Subcutaneous abdominal adipose tissue (tissue), 5 donors: ENCODE measurements at regions not wholly inside any gene's neighbourhood (a gene's known extent, or its start where the extent isn't known, plus 50 kb on each side); places are given as distances from the start of the nearest gene placed in this dataset.

Experiments used
- H3K27ac ChIP-seq: one replicate; pipeline ENCODE4 v1.7.0; 2013; ENCODE audit warnings: low read depth, mild to moderate bottlenecking, inconsistent platforms, low read length, moderate library complexity
- H3K27me3 ChIP-seq, 5 donors: one replicate each; pipeline ENCODE4 v1.7.0; 2013; ENCODE audit warnings: low read length in 5 of 5, inconsistent platforms in 1 of 5; ENCODE audit not compliant: control insufficient read depth in 5 of 5, insufficient read depth in 4 of 5
- H3K36me3 ChIP-seq, 5 donors: one replicate each; pipeline ENCODE4 v1.7.0; 2013; ENCODE audit warnings: low read length in 5 of 5; ENCODE audit not compliant: control insufficient read depth in 5 of 5, insufficient read depth in 5 of 5
- H3K4me1 ChIP-seq, 5 donors: one replicate each; pipeline ENCODE4 v1.7.0; 2013; ENCODE audit warnings: low read length in 5 of 5, mild to moderate bottlenecking in 3 of 5, moderate library complexity in 1 of 5; ENCODE audit not compliant: control insufficient read depth in 5 of 5, insufficient read depth in 5 of 5
- H3K4me3 ChIP-seq, 5 donors: one replicate each; pipeline ENCODE4 v1.7.0; 2013; ENCODE audit warnings: low read length in 5 of 5, low read depth in 1 of 5
- H3K9ac ChIP-seq, 5 donors: one replicate each; pipeline ENCODE4 v1.7.0; 2013; ENCODE audit warnings: low read length in 5 of 5, mild to moderate bottlenecking in 4 of 5, moderate library complexity in 3 of 5
- H3K9me3 ChIP-seq, 5 donors: one replicate each; pipeline ENCODE4 v1.7.0; 2013; ENCODE audit warnings: low read length in 5 of 5; ENCODE audit not compliant: control insufficient read depth in 5 of 5
- donor health status: healthy.
- donor health status: healthy.
- donor health status: healthy.
- donor health status: healthy.
- donor health status: healthy.

DNA sequence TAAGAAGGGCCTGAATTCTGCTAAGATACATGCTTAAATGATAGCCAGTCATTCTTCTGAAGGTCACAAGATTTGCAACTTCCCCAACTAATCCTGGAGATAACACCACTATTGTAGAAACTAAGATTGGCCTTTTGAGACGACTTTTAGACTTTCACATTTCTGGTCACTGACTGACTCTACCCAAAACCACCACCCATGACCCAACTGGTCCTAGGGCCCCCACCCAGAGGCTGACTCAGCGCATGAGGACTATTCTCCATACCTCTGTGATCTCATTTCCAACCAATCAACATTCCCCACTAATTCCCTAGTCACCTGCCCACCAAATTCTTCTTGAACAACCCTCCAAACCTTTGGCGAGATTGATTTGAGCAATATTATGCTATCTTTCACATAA lies 1299.0 kb downstream of the CDH11 start:
- Histone ChIP-seq H3K9me3 (peaks cover 0 to 7% (median 0%) of the 10 kb centered on the region in 5 donors), H3K9ac (no peak overlapping the region), H3K27ac (no peak overlapping the region), H3K36me3 (no peaks in the 10 kb centered on the region), H3K4me1 (no peaks in the 10 kb centered on the region), H3K4me3 (no peak overlapping the region), H3K27me3 (no peaks in the 10 kb centered on the region)

DNA sequence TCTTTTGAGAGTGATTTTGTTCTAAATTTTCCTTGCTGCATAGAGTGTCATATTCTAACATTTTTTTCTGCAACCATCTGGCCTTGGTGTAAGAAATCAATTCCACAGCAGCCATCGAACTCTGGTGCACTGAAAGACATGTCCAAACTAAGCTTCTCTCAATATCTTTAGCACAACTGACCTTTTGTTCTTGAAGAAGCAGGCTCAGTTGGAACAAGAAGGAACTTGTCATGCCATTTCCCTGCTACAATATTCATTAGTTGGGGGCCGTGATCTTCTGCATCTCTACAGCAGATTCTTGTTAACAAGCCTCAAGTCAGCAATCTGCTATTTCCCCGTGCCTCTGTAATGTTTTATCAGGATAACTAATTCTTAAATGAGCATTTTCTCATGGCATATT lies 1305.6 kb downstream of the CDH11 start:
- no peaks in the 10 kb centered on the region for H3K27me3 ChIP-seq
- H3K9me3 ChIP-seq, result peaks cover 0 to 7% (median 2%) of the 10 kb centered on the region in 5 donors
- H3K9ac ChIP-seq, result no peak overlapping the region
- H3K4me1 ChIP-seq, result no peaks in the 10 kb centered on the region
- H3K36me3 ChIP-seq, result no peaks in the 10 kb centered on the region
- no peak overlapping the region for H3K27ac ChIP-seq
- H3K4me3 ChIP-seq, result no peak overlapping the region

DNA sequence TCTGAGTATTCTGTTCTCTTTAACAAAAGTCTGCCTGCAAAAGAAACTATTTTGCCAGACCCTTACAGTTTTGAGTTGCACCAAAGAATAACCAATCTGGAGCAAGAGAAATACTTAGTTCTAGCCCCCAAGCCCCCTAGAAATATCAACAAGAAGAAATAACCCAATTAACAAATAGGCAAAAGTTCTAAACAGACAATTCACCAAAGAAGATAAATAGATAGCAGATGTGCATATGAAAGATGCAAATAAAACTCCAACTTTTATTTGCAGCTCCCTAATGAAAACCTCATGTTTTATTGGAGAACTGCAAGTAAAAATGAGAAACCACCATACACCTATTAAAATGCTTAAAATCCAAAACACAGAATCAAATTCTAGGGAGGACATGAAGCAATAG lies 1308.0 kb downstream of the CDH11 start:
- no peaks in the 10 kb centered on the region for H3K27me3 ChIP-seq
- H3K36me3 ChIP-seq, result no peaks in the 10 kb centered on the region
- no peaks in the 10 kb centered on the region for H3K4me1 ChIP-seq
- H3K9me3 ChIP-seq, result peaks cover 0 to 2% (median 0%) of the 10 kb centered on the region in 5 donors
- no peak overlapping the region for H3K27ac ChIP-seq
- no peak overlapping the region for H3K9ac ChIP-seq
- no peak overlapping the region for H3K4me3 ChIP-seq

DNA sequence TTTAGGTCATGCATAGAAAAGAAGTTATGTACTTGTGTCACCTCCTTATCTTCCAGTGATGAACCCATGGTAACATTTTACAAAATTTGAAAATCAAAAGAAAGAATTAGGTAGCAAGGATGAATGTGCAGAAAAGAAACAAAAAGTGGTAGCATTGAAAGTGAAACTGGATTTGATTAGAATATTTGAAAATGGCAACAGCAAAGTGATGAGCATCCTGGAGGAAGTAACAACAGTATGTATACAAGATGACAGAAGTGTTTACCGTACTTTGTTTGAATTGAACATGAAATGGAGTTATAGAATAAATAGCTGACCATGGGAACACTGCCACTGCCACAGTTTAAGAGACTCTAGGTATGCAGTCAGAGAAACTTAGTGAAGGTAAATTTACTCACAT lies 1313.1 kb downstream of the CDH11 start:
- Histone ChIP-seq H3K9ac (no peak overlapping the region), H3K27ac (no peak overlapping the region), H3K27me3 (no peaks in the 10 kb centered on the region)

GRCh38 chr16:63806794-63807506 lies 1314.9 kb downstream of the CDH11 start:
- Histone ChIP-seq H3K9ac (no peak overlapping the region), H3K4me3 (no peak overlapping the region), H3K27ac (no peak overlapping the region), H3K9me3 (no peaks in the 10 kb centered on the region), H3K36me3 (no peaks in the 10 kb centered on the region), H3K27me3 (no peaks in the 10 kb centered on the region), H3K4me1 (no peaks in the 10 kb centered on the region)

More for the DNA sequence above, 1313.1 kb downstream of the CDH11 start:
- no peaks in the 10 kb centered on the region for H3K4me1 ChIP-seq
- no peaks in the 10 kb centered on the region for H3K36me3 ChIP-seq
- no peak overlapping the region for H3K4me3 ChIP-seq
- H3K9me3 ChIP-seq, result no peaks in the 10 kb centered on the region

DNA sequence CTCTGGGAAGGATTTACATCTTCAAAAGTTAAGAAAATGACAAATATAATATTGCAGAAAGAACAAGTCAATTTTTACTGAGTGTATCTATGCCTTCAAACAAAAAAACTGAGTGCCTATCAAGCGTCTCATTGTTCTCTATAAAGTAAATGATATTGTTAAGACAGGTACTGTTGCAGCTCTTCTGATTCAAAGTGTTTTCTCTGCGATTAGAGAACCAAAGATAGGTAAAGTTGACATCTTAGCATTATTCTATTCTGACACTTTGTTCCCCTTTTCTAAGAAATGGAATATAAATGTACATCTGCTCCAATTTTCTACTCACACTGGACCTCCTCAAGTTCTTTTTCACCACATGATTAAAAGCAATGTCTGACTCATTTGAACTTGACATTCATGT lies 1317.7 kb downstream of the CDH11 start:
- H3K4me1 ChIP-seq, result no peaks in the 10 kb centered on the region
- H3K9me3 ChIP-seq, result peaks cover 0 to 6% (median 0%) of the 10 kb centered on the region in 5 donors
- no peak overlapping the region for H3K4me3 ChIP-seq
- H3K9ac ChIP-seq, result no peak overlapping the region
- no peaks in the 10 kb centered on the region for H3K27me3 ChIP-seq
- H3K27ac ChIP-seq, result no peak overlapping the region
- H3K36me3 ChIP-seq, result no peaks in the 10 kb centered on the region

DNA sequence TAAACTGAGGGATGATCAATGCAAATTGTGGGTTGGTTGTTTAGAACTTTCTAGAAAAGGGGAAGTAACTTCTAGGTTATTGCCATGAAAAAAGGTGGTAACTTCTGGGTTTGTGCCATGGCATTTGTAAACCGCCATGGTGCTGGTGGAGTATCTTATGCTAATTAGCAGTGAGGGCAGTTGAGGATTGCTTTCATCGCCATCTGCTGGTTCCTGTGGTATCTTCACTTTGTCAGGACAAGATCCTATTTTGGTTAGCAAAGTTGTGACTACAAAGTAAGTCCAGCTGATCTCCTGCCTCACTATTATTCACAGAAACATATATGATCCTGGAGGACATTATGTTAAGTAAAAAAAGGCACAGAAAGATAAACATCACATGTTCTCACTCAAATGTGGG lies 1332.3 kb downstream of the CDH11 start:
- Histone ChIP-seq H3K4me1 (no peaks in the 10 kb centered on the region), H3K27me3 (no peaks in the 10 kb centered on the region)

GRCh38 chr16:63787014-63787413 lies 1334.8 kb downstream of the CDH11 start:
- H3K27me3 ChIP-seq, result no peaks in the 10 kb centered on the region
- H3K27ac ChIP-seq, result no peak overlapping the region
- H3K4me3 ChIP-seq, result no peak overlapping the region
- H3K4me1 ChIP-seq, result no peaks in the 10 kb centered on the region
- H3K9ac ChIP-seq, result no peak overlapping the region
- H3K9me3 ChIP-seq, result peaks cover 0 to 21% (median 18%) of the 10 kb centered on the region in 5 donors
- no peaks in the 10 kb centered on the region for H3K36me3 ChIP-seq

More for the DNA sequence above, 1332.3 kb downstream of the CDH11 start:
- Histone ChIP-seq H3K36me3 (no peaks in the 10 kb centered on the region), H3K4me3 (no peak overlapping the region), H3K9ac (no peak overlapping the region), H3K9me3 (peaks cover 0 to 21% (median 20%) of the 10 kb centered on the region in 5 donors), H3K27ac (no peak overlapping the region)

DNA sequence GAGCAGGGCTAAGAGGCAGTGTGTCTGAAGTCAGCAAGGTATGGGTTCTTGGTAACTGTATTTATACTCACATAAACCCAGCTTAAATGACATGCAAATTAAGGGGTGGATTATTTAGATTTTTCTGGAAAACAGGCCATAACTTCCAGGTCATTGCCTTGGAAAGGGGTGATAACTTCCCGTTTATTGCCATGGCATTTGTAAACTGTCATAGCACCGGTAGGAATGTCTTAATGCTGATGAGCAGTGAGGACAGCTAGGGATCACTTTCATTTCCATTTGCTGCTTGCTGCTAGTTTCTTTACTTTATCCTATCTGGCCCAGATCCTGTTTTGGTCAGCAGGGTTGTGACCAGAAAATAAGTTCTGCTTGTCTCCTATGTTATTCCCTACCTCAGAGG lies 1336.7 kb downstream of the CDH11 start:
- Histone ChIP-seq H3K9ac (no peak overlapping the region), H3K4me3 (no peak overlapping the region), H3K27me3 (no peaks in the 10 kb centered on the region), H3K36me3 (no peaks in the 10 kb centered on the region), H3K27ac (no peak overlapping the region), H3K4me1 (no peaks in the 10 kb centered on the region), H3K9me3 (peaks cover 0 to 21% (median 18%) of the 10 kb centered on the region in 5 donors)

- H3K27ac ChIP-seq, result no peak overlapping the region
- no peaks in the 10 kb centered on the region for H3K4me1 ChIP-seq
- no peaks in the 10 kb centered on the region for H3K27me3 ChIP-seq
- no peaks in the 10 kb centered on the region for H3K9me3 ChIP-seq
- no peak overlapping the region for H3K9ac ChIP-seq
- no peak overlapping the region for H3K4me3 ChIP-seq
- H3K36me3 ChIP-seq, result no peaks in the 10 kb centered on the region
Measured at GRCh38 chr16:63776437-63776836, 1345.4 kb downstream of the CDH11 start.
